ENCODE measurements at regions not wholly inside any gene's neighbourhood (a gene's known extent, or its start where the extent isn't known, plus 50 kb on each side); places are given as distances from the start of the nearest gene placed in this dataset.
"Not testable (repeated sequence)": the region's sequence is repeated elsewhere in the genome, so short reads cannot be mapped to it uniquely, and the experiment has no call there.

- Histone ChIP-seq H3K4me1 (ENCODE audit: control insufficient read depth, extremely low read depth, insufficient read depth, low read length) (no peaks in the 10 kb centered on the region), H3K4me3 (replicated peaks in 1 of 3; ENCODE audit: insufficient read depth in 1 of 3, low read depth in 1 of 3, low read length in 3 of 3) (no peak overlapping the region), H3K9me3 (replicated peaks; ENCODE audit: control insufficient read depth, insufficient read depth, low read length) (no peaks in the 10 kb centered on the region), H3K79me2 (ENCODE audit: control insufficient read depth, insufficient read depth, low read length) (no peaks in the 10 kb centered on the region), H2AFZ (ENCODE audit: low read depth, low read length) (no peak overlapping the region), H3K27me3 (ENCODE audit: control insufficient read depth in 2 of 2, insufficient read depth in 2 of 2, low read length in 2 of 2) (no peaks in the 10 kb centered on the region), H3K9ac (replicated peaks; ENCODE audit: extremely low read depth, insufficient read depth, low read length) (no peak overlapping the region), H3K36me3 (ENCODE audit: control insufficient read depth in 2 of 2, extremely low read depth in 1 of 2, insufficient read depth in 2 of 2, low read length in 2 of 2) (no peaks in the 10 kb centered on the region), H3K4me2 (ENCODE audit: insufficient read depth, low read length) (no peak overlapping the region), H4K20me1 (replicated peaks; ENCODE audit: control insufficient read depth, extremely low read depth, insufficient read depth, low read length) (no peaks in the 10 kb centered on the region), H3K9me1 (replicated peaks; ENCODE audit: control insufficient read depth, extremely low read depth, insufficient read depth, low read length) (no peaks in the 10 kb centered on the region), H3K27ac (ENCODE audit: insufficient read depth, low read depth, low read length) (no peak overlapping the region)
- no TSS peak for BruUV-seq (replicated peaks)
- FAIRE-seq (no peak), DNase-seq (ENCODE audit: low read depth, low spot score) (no peak)
- ChIA-PET CTCF (no interaction called here), POLR2A (no interaction called here)
- TF ChIP-seq FOS (IDR thresholded peaks at IDR 0.05; ENCODE audit: borderline replicate concordance, insufficient read depth, low read length) (no peak), POLR2A (IDR thresholded peaks at IDR 0.05; ENCODE audit: low read depth, low read length) (no peak), CTCF (IDR thresholded peaks at IDR 0.05; ENCODE audit: extremely low read depth in 1 of 2, insufficient read depth in 1 of 2, low read depth in 1 of 2, low read length in 2 of 2) (no peak), MYC (IDR thresholded peaks at IDR 0.05; ENCODE audit: low read depth, low read length) (no peak), POLR2AphosphoS5 (IDR thresholded peaks at IDR 0.05; ENCODE audit: insufficient read depth, low read depth, low read length) (no peak), JUN (IDR thresholded peaks at IDR 0.05; ENCODE audit: borderline replicate concordance, insufficient read depth, insufficient read length, low read depth) (no peak), GATA2 (IDR thresholded peaks at IDR 0.05; ENCODE audit: insufficient read depth, insufficient read length, low read depth, low read length) (no peak), MAX (IDR thresholded peaks at IDR 0.05; ENCODE audit: insufficient read depth, insufficient read length) (no peak)
- dilution Hi-C loops (cut with MboI; ENCODE audit: extremely low pct_ligation_motif_present, low sequenced_read_pairs) (no loop called here), intact Hi-C loops (cut with micrococcal nuclease) (no loop called here)
Observed at GRCh38 chr16:80092681-80093080, 448.1 kb upstream of the DYNLRB2 start.

- BruUV-seq (replicated peaks); H3K9ac ChIP-seq (replicated peaks; ENCODE audit: extremely low read depth, insufficient read depth, low read length); H3K4me2 ChIP-seq (ENCODE audit: insufficient read depth, low read length); H3K4me1 ChIP-seq (ENCODE audit: control insufficient read depth, extremely low read depth, insufficient read depth, low read length); H4K20me1 ChIP-seq (replicated peaks; ENCODE audit: control insufficient read depth, extremely low read depth, insufficient read depth, low read length); H3K27ac ChIP-seq (ENCODE audit: insufficient read depth, low read depth, low read length); H3K4me3 ChIP-seq (replicated peaks in 1 of 3; ENCODE audit: insufficient read depth in 1 of 3, low read depth in 1 of 3, low read length in 3 of 3); FAIRE-seq; DNase-seq (ENCODE audit: low read depth, low spot score); CTCF ChIA-PET; dilution Hi-C loops (cut with MboI; ENCODE audit: extremely low pct_ligation_motif_present, low sequenced_read_pairs); H2AFZ ChIP-seq (ENCODE audit: low read depth, low read length); intact Hi-C loops (cut with micrococcal nuclease); H3K79me2 ChIP-seq (ENCODE audit: control insufficient read depth, insufficient read depth, low read length); H3K9me1 ChIP-seq (replicated peaks; ENCODE audit: control insufficient read depth, extremely low read depth, insufficient read depth, low read length); H3K27me3 ChIP-seq (ENCODE audit: control insufficient read depth in 2 of 2, insufficient read depth in 2 of 2, low read length in 2 of 2); POLR2A ChIA-PET; H3K36me3 ChIP-seq (ENCODE audit: control insufficient read depth in 2 of 2, extremely low read depth in 1 of 2, insufficient read depth in 2 of 2, low read length in 2 of 2); H3K9me3 ChIP-seq (replicated peaks; ENCODE audit: control insufficient read depth, insufficient read depth, low read length): not testable (repeated sequence)
Observed at GRCh38 chr16:80091453-80091852, 449.3 kb upstream of the DYNLRB2 start.

Data from endothelial cell of umbilical vein (primary cell).